HCT116 (cell line): ENCODE measurements at regions not wholly inside any gene's neighbourhood (a gene's known extent, or its start where the extent isn't known, plus 50 kb on each side); places are given as distances from the start of the nearest gene placed in this dataset.

Experiments
- ATAC-seq: fragments of 200-7000 bp; cut with Tn5 transposase; 2 replicates; pipeline ENCODE4 v1.9.1; 2020; ENCODE audit warnings: mild to moderate bottlenecking, moderate library complexity
- BruUV-seq: library from RNA; stranded (reverse); fragments of 400-500 nt; replicated peaks from 2 replicates; lab custom pipeline; 2021; lab: Mats Ljungman, UMichigan
- CTCF ChIA-PET: fragments of 300-600 bp; sonication (Branson Sonifier 250); formaldehyde crosslinking; loops from one replicate; lab custom pipeline; 2021; ENCODE audit warnings: antibody characterized with exemption; lab: Charles Lee
- POLR2A ChIA-PET: fragments of 300-600, 350-600 bp; sonication (Branson Sonifier 250); formaldehyde crosslinking; loops from one replicate; lab custom pipeline; 2021; ENCODE audit warnings: antibody characterized with exemption; lab: Charles Lee
- RAD21 ChIA-PET, 2 experiments: fragments of 300-600 bp; sonication (Branson Sonifier 250); formaldehyde crosslinking; loops; one replicate each; lab custom pipeline; 2023; ENCODE audit warnings: low total read pairs in 2 of 2; ENCODE audit not compliant: uncharacterized antibody in 2 of 2, unreplicated experiment in 2 of 2, low non-redundant PET in 1 of 2; lab: Charles Lee
- DNase-seq: peaks from one replicate; pipeline ENCODE4 v3.0.0-alpha.2; 2010; ENCODE audit warnings: low read depth, low spot score
- H2AFZ ChIP-seq: fragments of 200-600 bp; shearing (Covaris generic), sonication (generic); 2 replicates; pipeline ENCODE4 v1.6.1; 2017; ENCODE audit warnings: low read depth, mixed run types, mixed read lengths, antibody characterized with exemption, low read length; ENCODE audit not compliant: poor library complexity, severe bottlenecking
- H3K27ac ChIP-seq: 2 replicates; pipeline ENCODE4 v1.5.1; 2012; ENCODE audit warnings: low read depth, low read length
- H3K27me3 ChIP-seq: fragments of 200-600 bp; sonication (generic); 2 replicates; pipeline ENCODE4 v1.6.1; 2016; ENCODE audit warnings: mixed run types, low read length, mixed read lengths; ENCODE audit not compliant: insufficient read depth
- H3K36me3 ChIP-seq, 2 experiments: fragments of 200-500 bp in 1 of 2; fragments of 200-600 bp in 1 of 2; sonication (Bioruptor generic) in 1 of 2; sonication (generic) in 1 of 2; 2 replicates each; pipeline versions ENCODE4 v1.5.1 to v1.6.1; 2014 to 2016; ENCODE audit warnings: low read length in 2 of 2, inconsistent platforms in 1 of 2, mixed read lengths in 1 of 2, mixed run types in 1 of 2; ENCODE audit not compliant: insufficient read depth in 2 of 2, control insufficient read depth in 1 of 2
- H3K4me1 ChIP-seq, 2 experiments: fragments of 200-600 bp in 1 of 2; sonication (generic) in 1 of 2; 2 replicates each; pipeline versions ENCODE4 v1.5.1 to v1.6.1; 2012 to 2017; ENCODE audit warnings: low read length in 2 of 2, inconsistent platforms in 1 of 2, mild to moderate bottlenecking in 1 of 2, mixed read lengths in 1 of 2, mixed run types in 1 of 2, moderate library complexity in 1 of 2; ENCODE audit not compliant: insufficient read depth in 2 of 2, control insufficient read depth in 1 of 2
- H3K4me2 ChIP-seq: fragments of 200-600 bp; sonication (generic); 2 replicates; pipeline ENCODE4 v1.6.1; 2017; ENCODE audit warnings: mixed run types, low read length, mixed read lengths
- H3K4me3 ChIP-seq, 2 experiments: fragments of 200-600 bp in 1 of 2; sonication (generic) in 1 of 2; replicated peaks in 1 of 2; 2 replicates each; pipeline ENCODE4 v1.5.1; 2011 to 2016; ENCODE audit warnings: low read length in 2 of 2, control low read depth in 1 of 2, low read depth in 1 of 2, mild to moderate bottlenecking in 1 of 2, mixed read lengths in 1 of 2, mixed run types in 1 of 2
- H3K79me2 ChIP-seq: fragments of 200-600 bp; sonication (generic); 2 replicates; pipeline ENCODE4 v1.6.1; 2017; ENCODE audit warnings: mild to moderate bottlenecking, mixed run types, low read length, moderate library complexity, mixed read lengths; ENCODE audit not compliant: insufficient read depth
- H3K9ac ChIP-seq: fragments of 200-600 bp; sonication (generic); 2 replicates; pipeline ENCODE4 v1.6.1; 2016; ENCODE audit warnings: low read length, mixed read lengths
- H3K9me2 ChIP-seq: fragments of 200-600 bp; sonication (generic), shearing (Covaris generic); 2 replicates; pipeline ENCODE4 v1.6.1; 2017; ENCODE audit warnings: mixed run types, mild to moderate bottlenecking, moderate library complexity; ENCODE audit not compliant: insufficient read depth
- H3K9me3 ChIP-seq, 2 experiments: fragments of 200-500 bp in 1 of 2; fragments of 200-600 bp in 1 of 2; sonication (Bioruptor generic) in 1 of 2; sonication (generic) in 1 of 2; 2 replicates each; pipeline ENCODE4 v1.6.1; 2014 to 2017; ENCODE audit warnings: low read length in 2 of 2, mixed read lengths in 2 of 2, inconsistent platforms in 1 of 2, low read depth in 1 of 2, mild to moderate bottlenecking in 1 of 2, mixed run types in 1 of 2, moderate library complexity in 1 of 2; ENCODE audit not compliant: control insufficient read depth in 1 of 2, insufficient read depth in 1 of 2
- H4K20me1 ChIP-seq: fragments of 200-600 bp; sonication (generic), shearing (Covaris generic); 2 replicates; pipeline ENCODE4 v1.6.1; 2017; ENCODE audit warnings: mixed run types, mild to moderate bottlenecking, moderate library complexity; ENCODE audit not compliant: insufficient read depth
- SRF ChIP-seq: IDR thresholded peaks from 2 replicates; pipeline ENCODE4 v1.6.1; 2012; ENCODE audit warnings: low read depth
- intact Hi-C: fragments of 100-400 bp; cut with micrococcal nuclease; formaldehyde crosslinking; loops from 2 replicates; pipeline ENCODE4 v1.10.0; 2022
- TF ChIP-seq, protein P1 (sequence below): IDR thresholded peaks from 2 replicates; pipeline ENCODE4 v1.6.1; 2012; ENCODE audit warnings: low read depth
- TF ChIP-seq, protein P2 (sequence below): IDR thresholded peaks from 2 replicates; pipeline ENCODE4 v1.6.1; 2011; ENCODE audit warnings: mild to moderate bottlenecking, low read length, moderate library complexity; ENCODE audit not compliant: insufficient replicate concordance; ENCODE audit errors: extremely low read depth
- TF ChIP-seq, protein P3 (sequence below), 3 experiments: fragments of 200-600 bp in 1 of 3; sonication (generic) in 1 of 3; IDR thresholded peaks in 2 of 3; conservative IDR thresholded peaks in 1 of 3; 2 replicates each; pipeline ENCODE4 v1.5.1; 2012 to 2017; ENCODE audit warnings: low read depth in 2 of 3, low read length in 2 of 3, antibody characterized with exemption in 1 of 3, borderline replicate concordance in 1 of 3, control low read depth in 1 of 3, mild to moderate bottlenecking in 1 of 3, mixed read lengths in 1 of 3, mixed run types in 1 of 3, moderate library complexity in 1 of 3; ENCODE audit not compliant: insufficient read depth in 1 of 3

DNA sequence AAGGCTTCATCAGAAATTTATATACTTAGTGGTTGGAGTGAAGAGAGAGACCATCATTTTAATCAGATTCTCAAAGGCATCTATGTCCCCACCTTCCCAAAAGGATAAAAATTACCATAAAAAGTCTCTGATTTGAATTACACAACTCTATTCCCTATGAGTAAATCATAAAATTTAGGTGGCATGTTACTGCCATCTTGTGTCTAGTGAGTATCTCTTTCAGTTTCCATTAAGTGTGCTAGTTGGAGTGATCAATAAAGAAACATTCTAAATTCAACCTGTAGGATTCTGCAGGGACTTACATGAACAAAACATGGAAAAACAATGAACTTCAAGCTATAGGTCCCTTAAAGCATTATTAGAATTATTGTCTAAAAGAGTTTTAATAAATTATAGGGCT, 655.4 kb downstream of the LTN1 start:
- intact Hi-C loops, result no loop called here
- TF ChIP-seq, protein P1, sequence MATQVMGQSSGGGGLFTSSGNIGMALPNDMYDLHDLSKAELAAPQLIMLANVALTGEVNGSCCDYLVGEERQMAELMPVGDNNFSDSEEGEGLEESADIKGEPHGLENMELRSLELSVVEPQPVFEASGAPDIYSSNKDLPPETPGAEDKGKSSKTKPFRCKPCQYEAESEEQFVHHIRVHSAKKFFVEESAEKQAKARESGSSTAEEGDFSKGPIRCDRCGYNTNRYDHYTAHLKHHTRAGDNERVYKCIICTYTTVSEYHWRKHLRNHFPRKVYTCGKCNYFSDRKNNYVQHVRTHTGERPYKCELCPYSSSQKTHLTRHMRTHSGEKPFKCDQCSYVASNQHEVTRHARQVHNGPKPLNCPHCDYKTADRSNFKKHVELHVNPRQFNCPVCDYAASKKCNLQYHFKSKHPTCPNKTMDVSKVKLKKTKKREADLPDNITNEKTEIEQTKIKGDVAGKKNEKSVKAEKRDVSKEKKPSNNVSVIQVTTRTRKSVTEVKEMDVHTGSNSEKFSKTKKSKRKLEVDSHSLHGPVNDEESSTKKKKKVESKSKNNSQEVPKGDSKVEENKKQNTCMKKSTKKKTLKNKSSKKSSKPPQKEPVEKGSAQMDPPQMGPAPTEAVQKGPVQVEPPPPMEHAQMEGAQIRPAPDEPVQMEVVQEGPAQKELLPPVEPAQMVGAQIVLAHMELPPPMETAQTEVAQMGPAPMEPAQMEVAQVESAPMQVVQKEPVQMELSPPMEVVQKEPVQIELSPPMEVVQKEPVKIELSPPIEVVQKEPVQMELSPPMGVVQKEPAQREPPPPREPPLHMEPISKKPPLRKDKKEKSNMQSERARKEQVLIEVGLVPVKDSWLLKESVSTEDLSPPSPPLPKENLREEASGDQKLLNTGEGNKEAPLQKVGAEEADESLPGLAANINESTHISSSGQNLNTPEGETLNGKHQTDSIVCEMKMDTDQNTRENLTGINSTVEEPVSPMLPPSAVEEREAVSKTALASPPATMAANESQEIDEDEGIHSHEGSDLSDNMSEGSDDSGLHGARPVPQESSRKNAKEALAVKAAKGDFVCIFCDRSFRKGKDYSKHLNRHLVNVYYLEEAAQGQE, result no peak
- TF ChIP-seq, protein P2, sequence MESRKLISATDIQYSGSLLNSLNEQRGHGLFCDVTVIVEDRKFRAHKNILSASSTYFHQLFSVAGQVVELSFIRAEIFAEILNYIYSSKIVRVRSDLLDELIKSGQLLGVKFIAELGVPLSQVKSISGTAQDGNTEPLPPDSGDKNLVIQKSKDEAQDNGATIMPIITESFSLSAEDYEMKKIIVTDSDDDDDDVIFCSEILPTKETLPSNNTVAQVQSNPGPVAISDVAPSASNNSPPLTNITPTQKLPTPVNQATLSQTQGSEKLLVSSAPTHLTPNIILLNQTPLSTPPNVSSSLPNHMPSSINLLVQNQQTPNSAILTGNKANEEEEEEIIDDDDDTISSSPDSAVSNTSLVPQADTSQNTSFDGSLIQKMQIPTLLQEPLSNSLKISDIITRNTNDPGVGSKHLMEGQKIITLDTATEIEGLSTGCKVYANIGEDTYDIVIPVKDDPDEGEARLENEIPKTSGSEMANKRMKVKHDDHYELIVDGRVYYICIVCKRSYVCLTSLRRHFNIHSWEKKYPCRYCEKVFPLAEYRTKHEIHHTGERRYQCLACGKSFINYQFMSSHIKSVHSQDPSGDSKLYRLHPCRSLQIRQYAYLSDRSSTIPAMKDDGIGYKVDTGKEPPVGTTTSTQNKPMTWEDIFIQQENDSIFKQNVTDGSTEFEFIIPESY, result no peak
- ChIA-PET RAD21 (no interaction called here), POLR2A (no interaction called here), CTCF (no interaction called here)
- Histone ChIP-seq H4K20me1 (no peaks in the 10 kb centered on the region), H2AFZ (no peak overlapping the region), H3K4me2 (no peak overlapping the region), H3K4me3 (no peak overlapping the region), H3K9ac (no peak overlapping the region), H3K36me3 (no peaks in the 10 kb centered on the region), H3K27ac (no peak overlapping the region), H3K27me3 (no peaks in the 10 kb centered on the region), H3K79me2 (no peaks in the 10 kb centered on the region), H3K4me1 (no peaks in the 10 kb centered on the region), H3K9me2 (no peaks in the 10 kb centered on the region), H3K9me3 (peaks cover 3 to 17% of the 10 kb centered on the region in 2 experiments; a peak in 2 of 4 replicates)
- DNase-seq, result no peak
- ATAC-seq, result no peak
- no TSS peak for BruUV-seq

DNA sequence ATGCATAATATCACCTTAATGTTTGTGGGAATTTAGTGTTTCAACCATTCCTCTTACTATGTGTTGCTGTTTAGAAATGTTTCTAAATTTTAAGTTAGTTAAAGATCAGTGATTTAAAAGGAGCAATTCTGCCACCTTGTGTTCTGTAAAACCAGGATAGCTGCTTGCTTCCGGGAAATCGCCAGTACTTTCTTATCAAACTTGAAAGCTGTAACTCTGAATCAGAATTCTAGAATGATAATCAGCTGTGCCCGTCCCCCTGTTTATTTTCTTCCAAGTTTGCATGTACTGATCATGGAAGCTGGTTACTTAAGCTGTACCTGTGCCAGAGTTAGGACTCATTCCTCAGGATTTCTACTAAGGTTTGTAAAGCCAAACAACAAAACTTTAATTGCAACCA, 656.4 kb downstream of the LTN1 start:
- H3K36me3 ChIP-seq, result no peaks in the 10 kb centered on the region
- H3K9ac ChIP-seq, result no peak overlapping the region
- ChIA-PET CTCF (no interaction called here), RAD21 (no interaction called here), POLR2A (no interaction called here)
- H2AFZ ChIP-seq, result no peak overlapping the region
- H3K9me3 ChIP-seq, result peaks cover 6 to 17% of the 10 kb centered on the region in 2 experiments; a peak in 2 of 4 replicates
- TF ChIP-seq, protein P3, sequence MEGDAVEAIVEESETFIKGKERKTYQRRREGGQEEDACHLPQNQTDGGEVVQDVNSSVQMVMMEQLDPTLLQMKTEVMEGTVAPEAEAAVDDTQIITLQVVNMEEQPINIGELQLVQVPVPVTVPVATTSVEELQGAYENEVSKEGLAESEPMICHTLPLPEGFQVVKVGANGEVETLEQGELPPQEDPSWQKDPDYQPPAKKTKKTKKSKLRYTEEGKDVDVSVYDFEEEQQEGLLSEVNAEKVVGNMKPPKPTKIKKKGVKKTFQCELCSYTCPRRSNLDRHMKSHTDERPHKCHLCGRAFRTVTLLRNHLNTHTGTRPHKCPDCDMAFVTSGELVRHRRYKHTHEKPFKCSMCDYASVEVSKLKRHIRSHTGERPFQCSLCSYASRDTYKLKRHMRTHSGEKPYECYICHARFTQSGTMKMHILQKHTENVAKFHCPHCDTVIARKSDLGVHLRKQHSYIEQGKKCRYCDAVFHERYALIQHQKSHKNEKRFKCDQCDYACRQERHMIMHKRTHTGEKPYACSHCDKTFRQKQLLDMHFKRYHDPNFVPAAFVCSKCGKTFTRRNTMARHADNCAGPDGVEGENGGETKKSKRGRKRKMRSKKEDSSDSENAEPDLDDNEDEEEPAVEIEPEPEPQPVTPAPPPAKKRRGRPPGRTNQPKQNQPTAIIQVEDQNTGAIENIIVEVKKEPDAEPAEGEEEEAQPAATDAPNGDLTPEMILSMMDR (IDR thresholded peaks at IDR 0.05 in 2 of 3, conservative IDR thresholded peaks at IDR 0.05 in 1 of 3; ENCODE audit: borderline replicate concordance in 1 of 3, insufficient read depth in 1 of 3, low read depth in 2 of 3, low read length in 2 of 3), result peak in 1 of 3 experiments; percentile 1; a peak in 1 of 6 replicates
- no peak for TF ChIP-seq SRF
- H3K4me2 ChIP-seq, result no peak overlapping the region
- H3K27ac ChIP-seq, result no peak overlapping the region
- BruUV-seq, result no TSS peak
- H3K4me1 ChIP-seq, result no peaks in the 10 kb centered on the region
- DNase-seq (no peak), ATAC-seq (no peak)
- no peaks in the 10 kb centered on the region for H3K27me3 ChIP-seq
- H3K79me2 ChIP-seq, result no peaks in the 10 kb centered on the region
- no peaks in the 10 kb centered on the region for H4K20me1 ChIP-seq
- H3K9me2 ChIP-seq, result no peaks in the 10 kb centered on the region
- intact Hi-C loops, result no loop called here
- no peak overlapping the region for H3K4me3 ChIP-seq
